SK-N-MC (cell line): ENCODE measurements at regions not wholly inside any gene's neighbourhood (a gene's known extent, or its start where the extent isn't known, plus 50 kb on each side); places are given as distances from the start of the nearest gene placed in this dataset.

Experiments used
- DNase-seq: peaks from one replicate; pipeline ENCODE4 v3.0.0-alpha.2; 2011; ENCODE audit warnings: low read depth, low spot score
- H3K27ac ChIP-seq: fragments of 200-600 bp; sonication (generic); 2 replicates; pipeline ENCODE4 v1.5.1; 2016; ENCODE audit warnings: mixed run types
- H3K36me3 ChIP-seq: fragments of 200-600 bp; sonication (generic); 2 replicates; pipeline ENCODE4 v1.6.1; 2017; ENCODE audit warnings: antibody characterized with exemption, low read length, mixed read lengths; ENCODE audit not compliant: insufficient read depth
- H3K4me3 ChIP-seq: fragments of 200-600 bp; sonication (generic); 2 replicates; pipeline ENCODE4 v1.5.1; 2016
- H3K9ac ChIP-seq: fragments of 200-600 bp; sonication (generic); 2 replicates; pipeline ENCODE4 v1.8.0; 2017; ENCODE audit warnings: mixed run types, mixed read lengths; ENCODE audit not compliant: insufficient read length
- H3K9me3 ChIP-seq: fragments of 200-600 bp; sonication (generic); 2 replicates; pipeline ENCODE4 v1.6.1; 2017; ENCODE audit warnings: low read depth, mild to moderate bottlenecking, antibody characterized with exemption, low read length, moderate library complexity, mixed read lengths
- EZH2 ChIP-seq: fragments of 200-600 bp; sonication (generic); IDR thresholded peaks from one replicate; pipeline ENCODE4 v1.6.1; 2017; ENCODE audit warnings: antibody characterized with exemption
- FOXP2 ChIP-seq: optimal IDR thresholded peaks from 2 replicates; pipeline ENCODE3; 2011; ENCODE audit warnings: mild to moderate bottlenecking, moderate library complexity; ENCODE audit not compliant: insufficient read depth; ENCODE audit errors: extremely low read length, control extremely low read depth
- POLR2AphosphoS5 ChIP-seq: IDR thresholded peaks from 2 replicates; pipeline ENCODE4 v1.6.1; 2012; ENCODE audit warnings: mild to moderate bottlenecking, low read depth, low read length, borderline replicate concordance

- no peak for DNase-seq
- Histone ChIP-seq H3K27ac (no peak overlapping the region), H3K36me3 (no peaks in the 10 kb centered on the region), H3K9me3 (no peaks in the 10 kb centered on the region), H3K4me3 (no peak overlapping the region), H3K9ac (no peak overlapping the region)
- TF ChIP-seq POLR2AphosphoS5, result no peak
- no peak for TF ChIP-seq EZH2
- TF ChIP-seq FOXP2, result no peak
Observed at GRCh38 chr11:36848660-36849059, 250.6 kb upstream of the RAG2 start.

- Histone ChIP-seq H3K27ac (no peak overlapping the region), H3K9ac (no peak overlapping the region)
Observed at GRCh38 chr11:36840378-36840777, 242.3 kb upstream of the RAG2 start.

GRCh38 chr11:36837831-36838437, 239.9 kb upstream of the RAG2 start:
- Histone ChIP-seq H3K27ac (no peak overlapping the region), H3K9me3 (no peaks in the 10 kb centered on the region), H3K36me3 (no peaks in the 10 kb centered on the region), H3K4me3 (no peak overlapping the region), H3K9ac (no peak overlapping the region)
- TF ChIP-seq EZH2, result no peak
- no peak for TF ChIP-seq POLR2AphosphoS5
- no peak for TF ChIP-seq FOXP2
- DNase-seq, result no peak

More at GRCh38 chr11:36840378-36840777, 242.3 kb upstream of the RAG2 start:
- H3K36me3 ChIP-seq, result no peaks in the 10 kb centered on the region
- TF ChIP-seq POLR2AphosphoS5 (no peak), EZH2 (no peak), FOXP2 (no peak)
- H3K4me3 ChIP-seq, result no peak overlapping the region
- DNase-seq, result no peak
- no peaks in the 10 kb centered on the region for H3K9me3 ChIP-seq

- H3K4me3 ChIP-seq, result no peak overlapping the region
Observed at GRCh38 chr11:36825251-36825650, 227.2 kb upstream of the RAG2 start.

GRCh38 chr11:36824349-36824748, 226.3 kb upstream of the RAG2 start:
- DNase-seq, result no peak
- TF ChIP-seq FOXP2 (no peak), POLR2AphosphoS5 (no peak), EZH2 (no peak)
- Histone ChIP-seq H3K9me3 (no peaks in the 10 kb centered on the region), H3K9ac (no peak overlapping the region), H3K27ac (no peak overlapping the region), H3K36me3 (no peaks in the 10 kb centered on the region), H3K4me3 (no peak overlapping the region)

More at GRCh38 chr11:36825251-36825650, 227.2 kb upstream of the RAG2 start:
- H3K27ac ChIP-seq, result no peak overlapping the region
- H3K36me3 ChIP-seq, result no peaks in the 10 kb centered on the region
- no peak overlapping the region for H3K9ac ChIP-seq
- no peak for DNase-seq
- H3K9me3 ChIP-seq, result no peaks in the 10 kb centered on the region
- TF ChIP-seq EZH2 (no peak), FOXP2 (no peak), POLR2AphosphoS5 (no peak)

GRCh38 chr11:36822829-36823228, 224.8 kb upstream of the RAG2 start:
- Histone ChIP-seq H3K9ac (no peak overlapping the region), H3K36me3 (no peaks in the 10 kb centered on the region), H3K9me3 (no peaks in the 10 kb centered on the region), H3K4me3 (no peak overlapping the region), H3K27ac (no peak overlapping the region)
- DNase-seq, result no peak
- TF ChIP-seq EZH2, result no peak
- TF ChIP-seq POLR2AphosphoS5, result no peak
- no peak for TF ChIP-seq FOXP2

- no peak for DNase-seq
Observed at GRCh38 chr11:36818410-36818809, 220.4 kb upstream of the RAG2 start.

GRCh38 chr11:36817336-36817965, 219.4 kb upstream of the RAG2 start:
- Histone ChIP-seq H3K4me3 (no peak overlapping the region), H3K27ac (no peak overlapping the region), H3K9me3 (no peaks in the 10 kb centered on the region), H3K9ac (no peak overlapping the region), H3K36me3 (no peaks in the 10 kb centered on the region)
- no peak for DNase-seq
- TF ChIP-seq FOXP2 (no peak), POLR2AphosphoS5 (no peak), EZH2 (no peak)

More at GRCh38 chr11:36818410-36818809, 220.4 kb upstream of the RAG2 start:
- Histone ChIP-seq H3K36me3 (no peaks in the 10 kb centered on the region), H3K27ac (no peak overlapping the region), H3K9me3 (no peaks in the 10 kb centered on the region), H3K4me3 (no peak overlapping the region), H3K9ac (no peak overlapping the region)
- TF ChIP-seq EZH2 (no peak), FOXP2 (no peak), POLR2AphosphoS5 (no peak)
